ENCODE measurements at regions not wholly inside any gene's neighbourhood (a gene's known extent, or its start where the extent isn't known, plus 50 kb on each side); places are given as distances from the start of the nearest gene placed in this dataset.

DNA sequence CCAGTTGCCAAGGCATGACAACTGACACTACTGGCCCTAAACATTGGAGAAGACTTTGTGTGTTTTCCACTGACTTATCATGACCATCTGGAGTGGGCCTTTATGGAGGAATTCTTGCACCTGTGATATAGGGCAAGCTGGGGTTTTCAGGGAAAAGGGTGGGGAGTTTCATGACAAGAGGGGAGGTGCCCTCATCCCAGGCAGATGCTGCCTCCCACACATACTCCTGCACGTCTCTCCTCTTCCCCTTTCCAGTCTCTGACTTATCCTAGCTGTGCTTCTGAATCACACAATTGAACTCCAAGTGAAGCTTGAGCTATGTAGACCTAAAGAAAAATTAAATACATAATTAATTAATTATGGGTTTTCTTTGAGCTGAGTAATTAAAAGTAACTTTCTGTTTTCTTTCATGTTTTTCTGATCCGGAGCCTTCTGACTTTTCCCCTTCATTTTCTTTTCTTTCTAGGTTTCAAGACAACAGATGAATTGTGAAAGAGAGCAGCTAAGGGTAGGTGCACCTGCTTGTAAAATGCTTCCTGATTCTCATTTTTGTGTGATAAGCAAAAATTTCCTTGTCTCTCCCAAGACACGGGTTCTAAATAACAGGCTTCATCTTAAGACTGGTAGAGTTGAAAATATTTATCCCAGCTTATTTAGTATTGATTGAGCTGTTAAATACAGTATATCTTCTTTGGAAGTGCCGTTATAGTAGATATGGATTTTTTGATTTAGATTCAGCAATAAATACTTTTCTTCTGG, 280.9 kb upstream of the RBFOX1 start:
- TF ChIP-seq EZH2 (IDR thresholded peaks at IDR 0.05), result no peak
- TF ChIP-seq POLR2AphosphoS5 (IDR thresholded peaks at IDR 0.05; ENCODE audit: borderline replicate concordance, low read depth, low read length), result no peak

All from SK-N-MC (cell line).